Panc1 (cell line): ENCODE measurements at regions not wholly inside any gene's neighbourhood (a gene's known extent, or its start where the extent isn't known, plus 50 kb on each side); places are given as distances from the start of the nearest gene placed in this dataset.

Experiments used
- POLR2AphosphoS5 ChIP-seq: IDR thresholded peaks from 2 replicates; pipeline ENCODE4 v1.6.1; 2012; ENCODE audit warnings: mild to moderate bottlenecking, low read depth, low read length, moderate library complexity
- REST ChIP-seq, 2 experiments: IDR thresholded peaks; 2 replicates each; pipeline ENCODE4 v1.6.1; 2011 to 2012; ENCODE audit warnings: low read depth in 2 of 2, control low read depth in 1 of 2, low read length in 1 of 2, mild to moderate bottlenecking in 1 of 2, moderate library complexity in 1 of 2; ENCODE audit not compliant: insufficient read depth in 1 of 2
- SIN3A ChIP-seq: IDR thresholded peaks from 2 replicates; pipeline ENCODE4 v1.6.1; 2012; ENCODE audit warnings: low read depth, mild to moderate bottlenecking, low read length, moderate library complexity, borderline replicate concordance; ENCODE audit not compliant: insufficient read depth
- TCF7L2 ChIP-seq: IDR thresholded peaks from 2 replicates; pipeline ENCODE4 v1.6.1; 2011; ENCODE audit warnings: mild to moderate bottlenecking, low read depth, low read length, inconsistent platforms
- TF ChIP-seq, protein P1 (sequence below): fragments of 450-650 bp; IDR thresholded peaks from 2 replicates; pipeline ENCODE4 v1.5.1; 2017; ENCODE audit warnings: mild to moderate bottlenecking

GRCh38 chr2:241939541-241939940 is 70.0 kb downstream of the RTP5 start:
- TF ChIP-seq, protein P1, sequence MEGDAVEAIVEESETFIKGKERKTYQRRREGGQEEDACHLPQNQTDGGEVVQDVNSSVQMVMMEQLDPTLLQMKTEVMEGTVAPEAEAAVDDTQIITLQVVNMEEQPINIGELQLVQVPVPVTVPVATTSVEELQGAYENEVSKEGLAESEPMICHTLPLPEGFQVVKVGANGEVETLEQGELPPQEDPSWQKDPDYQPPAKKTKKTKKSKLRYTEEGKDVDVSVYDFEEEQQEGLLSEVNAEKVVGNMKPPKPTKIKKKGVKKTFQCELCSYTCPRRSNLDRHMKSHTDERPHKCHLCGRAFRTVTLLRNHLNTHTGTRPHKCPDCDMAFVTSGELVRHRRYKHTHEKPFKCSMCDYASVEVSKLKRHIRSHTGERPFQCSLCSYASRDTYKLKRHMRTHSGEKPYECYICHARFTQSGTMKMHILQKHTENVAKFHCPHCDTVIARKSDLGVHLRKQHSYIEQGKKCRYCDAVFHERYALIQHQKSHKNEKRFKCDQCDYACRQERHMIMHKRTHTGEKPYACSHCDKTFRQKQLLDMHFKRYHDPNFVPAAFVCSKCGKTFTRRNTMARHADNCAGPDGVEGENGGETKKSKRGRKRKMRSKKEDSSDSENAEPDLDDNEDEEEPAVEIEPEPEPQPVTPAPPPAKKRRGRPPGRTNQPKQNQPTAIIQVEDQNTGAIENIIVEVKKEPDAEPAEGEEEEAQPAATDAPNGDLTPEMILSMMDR: no peak
- no peak for TF ChIP-seq POLR2AphosphoS5
- TF ChIP-seq SIN3A: no peak
- TF ChIP-seq REST (IDR thresholded peaks at IDR 0.05; ENCODE audit: insufficient read depth in 1 of 2, low read depth in 2 of 2, low read length in 1 of 2): no peak
- TF ChIP-seq TCF7L2: no peak
